Calu3 (cell line): ENCODE measurements at regions not wholly inside any gene's neighbourhood (a gene's known extent, or its start where the extent isn't known, plus 50 kb on each side); places are given as distances from the start of the nearest gene placed in this dataset.

Experiments
- BruUV-seq: library from RNA; stranded (reverse); fragments of 400-500 nt; replicated peaks from 2 replicates; lab custom pipeline; 2021; lab: Mats Ljungman, UMichigan
- CTCF ChIA-PET: fragments of 300-600 bp; sonication (Branson Sonifier 250); formaldehyde crosslinking; loops from one replicate; lab custom pipeline; 2022; ENCODE audit warnings: antibody characterized with exemption; lab: Charles Lee
- DNase-seq: peaks from one replicate; pipeline ENCODE4 v3.0.0; 2022
- H3K27ac Mint-ChIP-seq: one replicate; pipeline ENCODE4 v1.8.0; 2022; ENCODE audit warnings: mixed read lengths; ENCODE audit not compliant: unreplicated experiment
- H3K27me3 Mint-ChIP-seq: one replicate; pipeline ENCODE4 v1.8.0; 2022; ENCODE audit warnings: mixed read lengths; ENCODE audit not compliant: unreplicated experiment
- H3K36me3 Mint-ChIP-seq: one replicate; pipeline ENCODE4 v1.8.0; 2022; ENCODE audit warnings: mild to moderate bottlenecking, moderate library complexity, mixed read lengths; ENCODE audit not compliant: insufficient read depth, unreplicated experiment
- H3K4me1 Mint-ChIP-seq: one replicate; pipeline ENCODE4 v1.8.0; 2022; ENCODE audit warnings: mild to moderate bottlenecking, low read depth, mixed read lengths; ENCODE audit not compliant: unreplicated experiment
- H3K4me3 Mint-ChIP-seq: one replicate; pipeline ENCODE4 v1.8.0; 2022; ENCODE audit warnings: mild to moderate bottlenecking, low read depth, moderate library complexity, mixed read lengths; ENCODE audit not compliant: unreplicated experiment
- H3K9me3 Mint-ChIP-seq: one replicate; pipeline ENCODE4 v1.8.0; 2022; ENCODE audit warnings: low read depth, mixed read lengths; ENCODE audit not compliant: unreplicated experiment
- CTCF ChIP-seq: fragments of 200-600 bp; IDR thresholded peaks from one replicate; pipeline ENCODE4 v1.8.0; 2022; ENCODE audit warnings: antibody characterized with exemption; ENCODE audit not compliant: unreplicated experiment
- intact Hi-C: fragments of 100-400 bp; cut with micrococcal nuclease; formaldehyde crosslinking; loops from one replicate; pipeline ENCODE4 v1.10.0; 2022; ENCODE audit not compliant: unreplicated experiment

- TF ChIP-seq CTCF, result no peak
- no peak overlapping the region for H3K4me3 Mint-ChIP-seq
- no TSS peak for BruUV-seq
- no peaks in the 10 kb centered on the region for H3K4me1 Mint-ChIP-seq
- CTCF ChIA-PET, result no interaction called here
- H3K36me3 Mint-ChIP-seq, result no peaks in the 10 kb centered on the region
- peaks cover 20% of the 10 kb centered on the region for H3K27me3 Mint-ChIP-seq
- intact Hi-C loops, result loop anchor here (2.0 to 5.0 kb wide), 3 partner anchors 100 to 943 kb away; no protein-coding TSS in a partner anchor
- DNase-seq, result no peak
- H3K9me3 Mint-ChIP-seq, result peaks cover 5% of the 10 kb centered on the region
- H3K27ac Mint-ChIP-seq, result no peak overlapping the region
Measured at GRCh38 chr5:108524564-108524963, 142.7 kb upstream of the FBXL17 start.

GRCh38 chr5:108523360-108523759 lies 141.5 kb upstream of the FBXL17 start:
- no peaks in the 10 kb centered on the region for H3K4me1 Mint-ChIP-seq
- CTCF ChIA-PET, result interaction anchor here (0.6 to 0.7 kb wide), 3 partner anchors 220 to 1096 kb away, joined by 3 to 4 read pairs (median 3); no protein-coding TSS in a partner anchor
- BruUV-seq, result no TSS peak

GRCh38 chr5:108521841-108522506 lies 140.1 kb upstream of the FBXL17 start:
- peak; percentile 68 for TF ChIP-seq CTCF
- H3K4me3 Mint-ChIP-seq, result no peak overlapping the region
- peaks cover 43% of the 10 kb centered on the region for H3K27me3 Mint-ChIP-seq
- H3K27ac Mint-ChIP-seq, result no peak overlapping the region
- intact Hi-C loops, result loop anchor here (1.0 to 5.0 kb wide), 4 partner anchors 395 to 1166 kb away; no protein-coding TSS in a partner anchor
- H3K36me3 Mint-ChIP-seq, result no peaks in the 10 kb centered on the region
- no TSS peak for BruUV-seq
- peaks cover 5% of the 10 kb centered on the region for H3K9me3 Mint-ChIP-seq
- DNase-seq, result peak; percentile 68
- H3K4me1 Mint-ChIP-seq, result no peaks in the 10 kb centered on the region
- CTCF ChIA-PET, result no interaction called here

More at GRCh38 chr5:108523360-108523759, 141.5 kb upstream of the FBXL17 start:
- TF ChIP-seq CTCF, result no peak
- Mint-ChIP-seq H3K36me3 (no peaks in the 10 kb centered on the region), H3K27ac (no peak overlapping the region), H3K4me3 (no peak overlapping the region), H3K9me3 (peaks cover 5% of the 10 kb centered on the region), H3K27me3 (peaks cover 32% of the 10 kb centered on the region)
- intact Hi-C loops, result loop anchor here (5.0 kb wide), 2 partner anchors 394 to 944 kb away; no protein-coding TSS in a partner anchor
- no peak for DNase-seq

GRCh38 chr5:108521011-108521700 lies 139.3 kb upstream of the FBXL17 start:
- H3K27me3 Mint-ChIP-seq, result peaks cover 43% of the 10 kb centered on the region
- TF ChIP-seq CTCF, result no peak
- peaks cover under 1% of the 10 kb centered on the region for H3K9me3 Mint-ChIP-seq
- H3K27ac Mint-ChIP-seq, result no peak overlapping the region
- no peak overlapping the region for H3K4me3 Mint-ChIP-seq
- intact Hi-C loops, result loop anchor here (5.0 kb wide), 2 partner anchors 396 to 946 kb away; no protein-coding TSS in a partner anchor
- no peaks in the 10 kb centered on the region for H3K4me1 Mint-ChIP-seq
- no TSS peak for BruUV-seq
- CTCF ChIA-PET, result no interaction called here
- no peaks in the 10 kb centered on the region for H3K36me3 Mint-ChIP-seq
- no peak for DNase-seq
